WERI-Rb-1 (cell line): ENCODE measurements at regions not wholly inside any gene's neighbourhood (a gene's known extent, or its start where the extent isn't known, plus 50 kb on each side); places are given as distances from the start of the nearest gene placed in this dataset.

Experiments used
- DNase-seq: peaks from one replicate; pipeline ENCODE4 v3.0.0-alpha.2; 2020
- H3K27ac ChIP-seq: fragments of 250-450 bp; sonication (Bioruptor Pico); 2 replicates; pipeline ENCODE4 v1.5.1; 2020; ENCODE audit warnings: mild to moderate bottlenecking, moderate library complexity
- H3K27me3 ChIP-seq: fragments of 250-450 bp; sonication (Bioruptor Pico); 2 replicates; pipeline ENCODE4 v1.5.1; 2021; ENCODE audit warnings: mild to moderate bottlenecking, low read depth, moderate library complexity; ENCODE audit not compliant: insufficient read depth, severe bottlenecking
- H3K36me3 ChIP-seq: fragments of 250-450 bp; sonication (Bioruptor Pico); 2 replicates; pipeline ENCODE4 v1.5.1; 2020; ENCODE audit warnings: mild to moderate bottlenecking, moderate library complexity
- H3K4me3 ChIP-seq: 2 replicates; pipeline ENCODE4 v1.5.1; 2011; ENCODE audit warnings: low read depth, mild to moderate bottlenecking, control low read depth, low read length
- H3K9me3 ChIP-seq: fragments of 250-450 bp; sonication (Bioruptor Pico); 2 replicates; pipeline ENCODE4 v1.5.1; 2021; ENCODE audit warnings: mild to moderate bottlenecking, moderate library complexity; ENCODE audit not compliant: severe bottlenecking
- TF ChIP-seq, protein P1 (sequence below): IDR thresholded peaks from 2 replicates; pipeline ENCODE4 v1.5.1; 2011; ENCODE audit warnings: low read depth, mild to moderate bottlenecking, control low read depth, inconsistent platforms, low read length

GRCh38 chr3:69509288-69509687, 123.4 kb upstream of the FRMD4B start:
- Histone ChIP-seq H3K4me3 (no peak overlapping the region), H3K27me3 (peaks cover 7% of the 10 kb centered on the region), H3K36me3 (no peaks in the 10 kb centered on the region), H3K27ac (no peak overlapping the region), H3K9me3 (peaks cover 3% of the 10 kb centered on the region)
- TF ChIP-seq, protein P1, sequence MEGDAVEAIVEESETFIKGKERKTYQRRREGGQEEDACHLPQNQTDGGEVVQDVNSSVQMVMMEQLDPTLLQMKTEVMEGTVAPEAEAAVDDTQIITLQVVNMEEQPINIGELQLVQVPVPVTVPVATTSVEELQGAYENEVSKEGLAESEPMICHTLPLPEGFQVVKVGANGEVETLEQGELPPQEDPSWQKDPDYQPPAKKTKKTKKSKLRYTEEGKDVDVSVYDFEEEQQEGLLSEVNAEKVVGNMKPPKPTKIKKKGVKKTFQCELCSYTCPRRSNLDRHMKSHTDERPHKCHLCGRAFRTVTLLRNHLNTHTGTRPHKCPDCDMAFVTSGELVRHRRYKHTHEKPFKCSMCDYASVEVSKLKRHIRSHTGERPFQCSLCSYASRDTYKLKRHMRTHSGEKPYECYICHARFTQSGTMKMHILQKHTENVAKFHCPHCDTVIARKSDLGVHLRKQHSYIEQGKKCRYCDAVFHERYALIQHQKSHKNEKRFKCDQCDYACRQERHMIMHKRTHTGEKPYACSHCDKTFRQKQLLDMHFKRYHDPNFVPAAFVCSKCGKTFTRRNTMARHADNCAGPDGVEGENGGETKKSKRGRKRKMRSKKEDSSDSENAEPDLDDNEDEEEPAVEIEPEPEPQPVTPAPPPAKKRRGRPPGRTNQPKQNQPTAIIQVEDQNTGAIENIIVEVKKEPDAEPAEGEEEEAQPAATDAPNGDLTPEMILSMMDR, result no peak
- DNase-seq, result no peak

DNA sequence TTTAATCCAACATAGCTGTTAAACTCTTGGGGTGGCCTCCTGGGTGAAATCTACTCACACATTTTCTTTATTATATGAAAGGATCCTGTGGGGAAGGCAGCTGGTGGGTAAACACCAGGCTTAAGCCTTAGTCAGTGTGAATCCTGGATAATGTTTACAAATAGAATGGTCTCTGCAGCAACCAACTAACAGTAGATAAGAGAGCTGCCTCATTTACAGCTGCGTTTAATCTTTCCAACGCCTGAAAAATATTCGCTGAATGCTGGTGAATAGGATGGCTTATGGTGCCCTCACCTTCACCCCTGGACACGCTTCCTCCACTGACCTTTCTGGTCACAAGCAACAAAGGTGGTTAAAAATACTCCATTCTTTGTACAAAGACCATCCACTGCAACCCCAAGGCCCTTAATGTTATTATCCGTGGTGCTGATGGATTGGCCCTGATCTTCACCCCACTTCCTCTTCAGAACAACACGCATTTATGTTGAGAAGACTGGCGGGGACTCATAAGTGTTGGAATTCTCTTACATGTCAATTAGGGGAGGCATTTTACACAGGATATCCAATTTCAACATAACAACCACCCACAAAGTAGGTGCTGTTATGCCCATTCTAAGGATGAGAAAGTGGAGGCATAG, 120.0 kb upstream of the FRMD4B start:
- Histone ChIP-seq H3K9me3 (no peaks in the 10 kb centered on the region), H3K27me3 (peaks cover 4% of the 10 kb centered on the region), H3K27ac (no peak overlapping the region), H3K36me3 (no peaks in the 10 kb centered on the region), H3K4me3 (no peak overlapping the region)
- TF ChIP-seq, protein P1, result no peak
- no peak for DNase-seq

GRCh38 chr3:69504232-69504631, 118.3 kb upstream of the FRMD4B start:
- TF ChIP-seq, protein P1, result no peak
- Histone ChIP-seq H3K27ac (no peak overlapping the region), H3K27me3 (peaks cover 4% of the 10 kb centered on the region), H3K9me3 (no peaks in the 10 kb centered on the region), H3K36me3 (no peaks in the 10 kb centered on the region), H3K4me3 (no peak overlapping the region)
- no peak for DNase-seq

DNA sequence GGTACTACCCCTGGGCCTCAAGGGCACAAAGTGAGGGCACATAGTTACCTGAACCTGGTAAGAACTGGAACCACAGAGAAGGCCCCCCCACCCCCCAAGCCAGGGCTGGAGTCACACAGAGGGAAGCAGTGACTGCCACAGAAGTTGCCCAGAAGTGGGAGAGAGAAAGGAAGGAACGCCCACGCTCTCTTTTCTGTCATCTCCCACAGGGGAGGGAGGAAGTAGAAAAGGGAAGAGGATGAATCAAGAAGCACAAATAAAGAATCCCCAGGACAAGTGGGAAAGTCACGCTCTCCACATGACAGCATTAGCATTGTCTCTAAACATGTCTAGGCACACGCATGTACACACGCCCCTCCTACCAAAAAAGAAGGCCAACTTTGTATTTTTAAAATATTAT, 114.7 kb upstream of the FRMD4B start:
- Histone ChIP-seq H3K27me3 (no peaks in the 10 kb centered on the region), H3K27ac (no peak overlapping the region), H3K9me3 (no peaks in the 10 kb centered on the region), H3K4me3 (no peak overlapping the region), H3K36me3 (no peaks in the 10 kb centered on the region)
- TF ChIP-seq, protein P1, result no peak
- no peak for DNase-seq

DNA sequence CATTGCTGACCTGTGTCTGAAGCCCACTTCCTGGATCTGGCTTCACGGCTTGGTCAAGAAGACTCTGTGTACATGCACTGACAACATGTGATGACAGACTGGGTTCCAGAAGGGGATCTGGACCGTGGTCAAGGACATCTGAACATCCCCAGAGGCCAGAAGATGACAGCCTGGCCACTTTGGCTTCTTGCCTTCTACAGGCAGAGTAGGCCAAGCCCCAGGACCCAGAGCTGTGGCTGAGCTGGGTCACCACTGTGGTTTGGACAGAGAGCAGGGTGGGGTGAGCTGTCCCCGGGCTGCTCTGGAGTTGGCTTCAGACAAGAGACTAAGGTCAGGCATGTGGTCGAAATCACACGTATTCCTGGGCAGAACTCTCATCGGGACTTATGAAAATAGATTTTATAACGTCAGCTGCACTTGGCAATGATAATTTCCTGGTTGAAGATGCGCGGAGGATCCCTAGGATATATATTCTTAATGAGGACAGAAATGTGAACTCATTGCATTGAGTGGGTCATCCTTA, 114.1 kb upstream of the FRMD4B start:
- DNase-seq, result no peak
- no peak overlapping the region for H3K4me3 ChIP-seq

More for the DNA sequence above, 114.1 kb upstream of the FRMD4B start:
- Histone ChIP-seq H3K9me3 (no peaks in the 10 kb centered on the region), H3K27me3 (no peaks in the 10 kb centered on the region), H3K36me3 (no peaks in the 10 kb centered on the region), H3K27ac (no peak overlapping the region)
- TF ChIP-seq, protein P1, result no peak
